ENCODE measurements at regions not wholly inside any gene's neighbourhood (a gene's known extent, or its start where the extent isn't known, plus 50 kb on each side); places are given as distances from the start of the nearest gene placed in this dataset.

GRCh38 chr5:124133406-124133805 lies 613.0 kb downstream of the ZNF608 start:
- no peak overlapping the region for H2BK20ac ChIP-seq (ENCODE audit: low read length)
- DNase-seq (ENCODE audit: low read depth in 1 of 2, low spot score in 2 of 2) (no peak), FAIRE-seq (no peak)
- CTCF ChIA-PET (ENCODE audit: partially characterized antibody): no interaction called here
- H3K18ac ChIP-seq (ENCODE audit: extremely low read depth, low read length): no peak overlapping the region
- H2AFZ ChIP-seq (ENCODE audit: low read length): no peak overlapping the region
- H4K20me1 ChIP-seq (replicated peaks in 1 of 2; ENCODE audit: control insufficient read depth in 1 of 2, insufficient read depth in 2 of 2, low read length in 2 of 2): no peaks in the 10 kb centered on the region
- H3K79me2 ChIP-seq (ENCODE audit: control insufficient read depth in 1 of 2, insufficient read depth in 2 of 2, low read length in 2 of 2): no peaks in the 10 kb centered on the region
- TF ChIP-seq ATF3 (IDR thresholded peaks at IDR 0.05; ENCODE audit: insufficient read depth, low read depth, low read length) (no peak), BACH1 (IDR thresholded peaks at IDR 0.05; ENCODE audit: low read length) (no peak), E2F6 (IDR thresholded peaks at IDR 0.05) (no peak), SAP30 (IDR thresholded peaks at IDR 0.05; ENCODE audit: insufficient read depth, insufficient replicate concordance, low read length) (no peak), CTBP2 (IDR thresholded peaks at IDR 0.05; ENCODE audit: borderline replicate concordance, insufficient read depth, insufficient read length, low read length) (no peak), TAF7 (optimal IDR thresholded peaks at IDR 0.05; ENCODE audit: borderline replicate concordance, low read depth, low read length) (no peak), NRF1 (IDR thresholded peaks at IDR 0.05; ENCODE audit: low read depth, low read length) (no peak), NANOG (IDR thresholded peaks at IDR 0.05; ENCODE audit: insufficient read depth, low read depth, low read length, poor library complexity, severe bottlenecking) (no peak), CEBPB (IDR thresholded peaks at IDR 0.05; ENCODE audit: low read depth, low read length) (no peak), TCF12 (IDR thresholded peaks at IDR 0.05; ENCODE audit: low read depth, low read length) (no peak), SIRT6 (IDR thresholded peaks at IDR 0.05; ENCODE audit: low read length) (no peak)
- H2BK15ac ChIP-seq (ENCODE audit: low read length): no peak overlapping the region
- no peak overlapping the region for H3K4ac ChIP-seq (replicated peaks; ENCODE audit: insufficient read length, low read depth, low read length)
- H2BK12ac ChIP-seq (ENCODE audit: low read depth, low read length): no peak overlapping the region
- H3K23ac ChIP-seq (ENCODE audit: insufficient read length): no peak overlapping the region
- H2BK5ac ChIP-seq (ENCODE audit: low read depth, low read length): no peak overlapping the region
- no peak overlapping the region for H3K9ac ChIP-seq (replicated peaks in 1 of 4; ENCODE audit: extremely low read depth in 1 of 4, low read depth in 3 of 4, low read length in 3 of 4)
- no peak overlapping the region for H3K14ac ChIP-seq (ENCODE audit: insufficient read length)
- no peak overlapping the region for H3K27ac ChIP-seq (ENCODE audit: low read depth, low read length)
- H3K79me1 ChIP-seq (ENCODE audit: low read depth, low read length): no peaks in the 10 kb centered on the region
- no peaks in the 10 kb centered on the region for H3K9me3 ChIP-seq (ENCODE audit: insufficient read depth in 2 of 2, low read depth in 1 of 2, low read length in 1 of 2)
- no peak overlapping the region for H3K4me2 ChIP-seq (ENCODE audit: insufficient read depth in 1 of 2, low read depth in 2 of 2, low read length in 2 of 2)
- no peak overlapping the region for H3K56ac ChIP-seq (replicated peaks; ENCODE audit: insufficient read length, low read depth, low read length)
- POLR2A ChIA-PET (ENCODE audit: partially characterized antibody): no interaction called here
- H4K8ac ChIP-seq (ENCODE audit: extremely low read depth, insufficient read depth, low read length): no peak overlapping the region
- H3K23me2 ChIP-seq (ENCODE audit: low read depth, low read length): no peaks in the 10 kb centered on the region
- H2BK120ac ChIP-seq (replicated peaks; ENCODE audit: low read depth, low read length): no peak overlapping the region
- H3K27me3 ChIP-seq (replicated peaks in 1 of 4; ENCODE audit: control insufficient read depth in 3 of 4, extremely low read depth in 1 of 4, insufficient read depth in 3 of 4, low read length in 3 of 4): no peaks in the 10 kb centered on the region
- H4K91ac ChIP-seq (replicated peaks; ENCODE audit: insufficient read length, low read length): no peak overlapping the region
- no peak overlapping the region for H2AK5ac ChIP-seq (ENCODE audit: low read depth, low read length)
- H3K4me3 ChIP-seq (ENCODE audit: extremely low read depth in 1 of 4, insufficient read depth in 2 of 4, low read depth in 3 of 4, low read length in 4 of 4): no peak overlapping the region
- no peak overlapping the region for H4K5ac ChIP-seq (ENCODE audit: insufficient read length, low read depth, low read length)
- H3K4me1 ChIP-seq (replicated peaks in 1 of 4; ENCODE audit: control insufficient read depth in 3 of 4, insufficient read depth in 4 of 4, low read length in 3 of 4): no peaks in the 10 kb centered on the region
- WGBS, 2 experiments (ENCODE audit: extremely low coverage in 1 of 2, insufficient coverage in 1 of 2, insufficient read length in 1 of 2, insufficient replicate concordance in 2 of 2, low coverage in 1 of 2, low lambda C conversion rate in 2 of 2, missing lambda C conversion rate in 1 of 2): 93% methylated on average over 1 of the region's 1 CpG; no CpG with 5 or more reads in 1 of the 2 experiments
- no peaks in the 10 kb centered on the region; a peak in 1 of 8 replicates for H3K36me3 ChIP-seq (ENCODE audit: control insufficient read depth in 2 of 4, insufficient read depth in 4 of 4, low read length in 3 of 4)

Measured in H1 (cell line).